Lower leg skin (tissue), 4 donors: ENCODE measurements at regions not wholly inside any gene's neighbourhood (a gene's known extent, or its start where the extent isn't known, plus 50 kb on each side); places are given as distances from the start of the nearest gene placed in this dataset.
"Not testable (repeated sequence)": the region's sequence is repeated elsewhere in the genome, so short reads cannot be mapped to it uniquely, and the experiment has no call there.

Source experiments
- DNase-seq, 2 donors: peaks; one replicate each; pipeline ENCODE4 v3.0.0-alpha.2; 2019; ENCODE audit warnings: low spot score in 2 of 2
- H3K4me3 ChIP-seq: fragments of 200-600 bp; sonication (generic); 2 replicates; pipeline ENCODE4 v1.5.1; 2017; ENCODE audit warnings: mild to moderate bottlenecking, low read depth; ENCODE audit not compliant: poor library complexity, severe bottlenecking
- POLR2A ChIP-seq, 2 donors: fragments of 450-650 bp; IDR thresholded peaks; one replicate each; pipeline ENCODE4 v1.6.1; 2016 to 2017; ENCODE audit warnings: antibody characterized with exemption in 2 of 2, mild to moderate bottlenecking in 1 of 2, moderate library complexity in 1 of 2
- WGBS, 2 donors: methylation state at CpG; one replicate each; pipeline ENCODE4 v1.1.5; 2018; 5-methylcytosine and 5-hydroxymethylcytosine counted together
- intact Hi-C: fragments of 100-400 bp; cut with DNase I; formaldehyde crosslinking; loops from one replicate; pipeline ENCODE4 v1.15.0; 2023; ENCODE audit warnings: low total_unique reads
- TF ChIP-seq, protein P1 (sequence below), 3 donors: fragments of 450-650 bp; IDR thresholded peaks; one replicate each; pipeline ENCODE4 v1.5.1; 2016; ENCODE audit warnings: antibody characterized with exemption in 3 of 3, mild to moderate bottlenecking in 3 of 3, moderate library complexity in 2 of 3

DNA sequence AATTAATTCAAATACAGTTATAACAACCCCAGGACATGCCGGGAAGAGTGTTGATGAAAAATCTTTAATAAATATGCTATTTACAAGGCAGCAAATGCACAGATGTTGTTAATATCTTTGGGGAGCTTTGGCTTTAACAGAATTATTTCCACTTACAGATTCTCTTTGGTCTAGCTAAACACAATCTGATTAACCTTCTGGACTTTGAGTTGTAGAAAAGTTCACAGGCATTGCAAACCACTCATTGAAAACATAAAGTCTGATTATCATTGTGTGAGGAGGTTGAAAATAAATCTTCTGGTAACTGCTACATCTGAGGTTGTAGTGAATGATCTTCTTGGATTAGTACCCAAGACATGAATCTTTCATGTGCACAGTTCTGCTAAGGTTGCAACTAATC lies 255.6 kb downstream of the LHFPL1 start:
- intact Hi-C loops: no loop called here
- no peak overlapping the region for H3K4me3 ChIP-seq
- no peak for DNase-seq
- TF ChIP-seq, protein P1, sequence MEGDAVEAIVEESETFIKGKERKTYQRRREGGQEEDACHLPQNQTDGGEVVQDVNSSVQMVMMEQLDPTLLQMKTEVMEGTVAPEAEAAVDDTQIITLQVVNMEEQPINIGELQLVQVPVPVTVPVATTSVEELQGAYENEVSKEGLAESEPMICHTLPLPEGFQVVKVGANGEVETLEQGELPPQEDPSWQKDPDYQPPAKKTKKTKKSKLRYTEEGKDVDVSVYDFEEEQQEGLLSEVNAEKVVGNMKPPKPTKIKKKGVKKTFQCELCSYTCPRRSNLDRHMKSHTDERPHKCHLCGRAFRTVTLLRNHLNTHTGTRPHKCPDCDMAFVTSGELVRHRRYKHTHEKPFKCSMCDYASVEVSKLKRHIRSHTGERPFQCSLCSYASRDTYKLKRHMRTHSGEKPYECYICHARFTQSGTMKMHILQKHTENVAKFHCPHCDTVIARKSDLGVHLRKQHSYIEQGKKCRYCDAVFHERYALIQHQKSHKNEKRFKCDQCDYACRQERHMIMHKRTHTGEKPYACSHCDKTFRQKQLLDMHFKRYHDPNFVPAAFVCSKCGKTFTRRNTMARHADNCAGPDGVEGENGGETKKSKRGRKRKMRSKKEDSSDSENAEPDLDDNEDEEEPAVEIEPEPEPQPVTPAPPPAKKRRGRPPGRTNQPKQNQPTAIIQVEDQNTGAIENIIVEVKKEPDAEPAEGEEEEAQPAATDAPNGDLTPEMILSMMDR (IDR thresholded peaks at IDR 0.05): no peak
- TF ChIP-seq POLR2A (IDR thresholded peaks at IDR 0.05): no peak
- WGBS, 2 donors: 80 to 87% methylated on average over 1 of the region's 1 CpG

DNA sequence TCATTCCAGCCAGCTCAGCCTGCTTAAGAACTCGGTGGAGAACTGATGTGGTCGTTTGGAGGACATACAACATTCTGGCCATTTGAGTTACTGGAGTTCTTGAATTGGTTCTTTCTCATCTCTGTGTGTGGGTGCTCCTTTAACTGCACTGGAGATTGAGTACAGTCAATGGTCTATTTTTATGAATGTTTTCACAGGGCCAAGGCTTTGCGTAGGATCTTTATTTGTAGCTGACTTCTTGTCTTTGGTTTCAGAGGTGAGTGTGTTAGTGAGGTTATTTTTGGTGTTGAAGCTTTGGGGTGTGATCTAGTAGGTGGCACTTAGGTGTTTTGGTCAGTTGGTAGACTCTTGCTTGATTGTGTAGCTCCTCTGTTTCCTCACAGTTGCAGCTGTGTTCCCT lies 288.4 kb downstream of the LHFPL1 start:
- TF ChIP-seq, protein P1 (IDR thresholded peaks at IDR 0.05): no peak
- no peak for TF ChIP-seq POLR2A (IDR thresholded peaks at IDR 0.05)
- H3K4me3 ChIP-seq: no peak overlapping the region
- WGBS, 2 donors: 52 to 86% methylated on average over 3 of the region's 3 CpGs
- no peak for DNase-seq
- intact Hi-C loops: no loop called here

DNA sequence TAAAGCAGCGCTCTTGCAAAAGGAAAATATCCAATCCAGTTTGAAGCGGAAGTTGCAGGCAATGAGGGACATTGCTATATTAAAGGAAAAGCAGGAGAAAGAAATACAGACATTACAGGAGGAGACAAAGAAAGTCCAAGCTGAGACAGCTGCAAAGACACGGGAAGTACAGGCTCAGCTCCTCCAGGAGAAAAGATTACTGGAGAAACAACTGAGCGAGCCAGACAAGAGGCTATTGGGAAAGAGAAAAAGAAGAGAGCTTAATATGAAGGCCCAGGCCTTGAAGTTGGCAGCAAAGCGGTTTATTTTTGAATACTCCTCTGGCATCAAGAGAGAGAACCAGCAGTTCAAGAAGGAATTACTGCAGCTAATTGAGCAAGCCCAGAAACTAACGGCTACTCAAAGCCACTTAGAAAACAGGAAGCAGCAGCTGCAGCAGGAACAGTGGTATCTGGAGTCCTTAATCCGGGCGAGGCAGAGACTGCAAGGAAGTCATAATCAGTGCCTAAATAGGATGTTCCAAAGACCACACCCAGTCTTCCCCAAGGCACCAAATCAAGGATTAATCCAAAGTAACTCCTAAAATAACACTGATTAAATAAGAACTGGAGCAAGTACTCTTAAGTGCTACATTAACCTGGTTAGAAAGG lies 298.0 kb downstream of the LHFPL1 start:
- DNase-seq, H3K4me3 ChIP-seq, intact Hi-C loops: not testable (repeated sequence)
- 38 to 40% methylated on average over 8 of the region's 8 CpGs for WGBS, 2 donors

DNA sequence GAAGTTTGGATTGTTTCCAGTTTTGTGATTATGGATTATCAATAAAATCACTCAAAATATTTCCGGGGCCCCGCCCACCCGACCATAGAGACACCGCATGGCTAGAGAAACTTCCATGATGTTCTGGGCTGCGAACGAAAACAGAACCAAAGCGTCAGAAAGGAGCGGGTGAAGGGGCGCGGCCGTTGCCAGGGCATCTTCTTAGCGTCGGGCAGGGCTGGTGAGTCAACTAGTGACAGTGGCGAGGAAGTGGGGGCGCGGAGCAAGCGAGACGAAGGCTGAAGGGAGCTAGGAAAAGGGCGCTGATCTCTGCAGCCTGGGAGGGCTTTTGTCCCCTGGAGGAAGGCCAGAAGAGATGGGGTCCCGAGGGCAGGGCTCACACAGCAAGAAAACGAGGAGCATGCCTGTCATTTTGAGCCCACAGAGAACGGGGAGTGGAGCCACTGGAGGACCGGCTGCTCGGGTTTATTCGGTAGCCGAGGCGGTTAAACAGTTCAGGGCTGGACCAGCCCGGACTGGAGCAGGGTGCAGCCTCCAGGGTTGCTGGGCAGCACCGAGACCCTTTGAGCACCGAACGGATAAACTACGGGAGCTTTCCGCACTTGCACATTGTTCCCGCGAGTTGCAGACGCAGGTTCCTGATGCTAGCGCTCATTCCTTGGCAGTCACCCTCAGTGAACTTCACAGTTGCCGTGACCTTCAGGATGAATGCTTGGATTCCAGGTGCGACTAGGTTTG lies 298.1 kb upstream of the TRPC5 start:
- DNase-seq: no peak
- H3K4me3 ChIP-seq: no peak overlapping the region
- 75 to 96% methylated on average over 15 to 37 of the region's 39 CpGs for whole genome bisulfite sequencing, 2 donors
- TF ChIP-seq, protein P1 (IDR thresholded peaks at IDR 0.05): no peak
- no peak for TF ChIP-seq POLR2A (IDR thresholded peaks at IDR 0.05)
- intact Hi-C loops: no loop called here

DNA sequence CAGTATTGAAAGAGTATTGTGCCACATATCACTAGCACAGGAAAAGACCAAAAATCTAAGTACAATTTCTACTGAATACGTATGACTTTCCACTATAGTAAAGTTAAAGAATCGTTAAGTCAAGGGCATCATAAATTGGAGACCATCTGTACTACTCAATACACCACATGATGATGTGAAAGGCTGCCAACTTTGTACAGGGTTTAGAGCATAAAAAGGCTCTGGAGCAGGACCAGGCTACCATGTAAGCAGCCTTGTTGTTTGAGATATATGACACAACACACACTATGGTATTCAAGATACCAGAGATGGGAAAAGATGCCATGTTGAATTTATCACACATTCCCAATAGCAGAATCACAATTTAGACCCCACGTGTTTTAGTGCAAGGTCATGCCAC lies 294.9 kb upstream of the TRPC5 start:
- no peak overlapping the region for H3K4me3 ChIP-seq
- intact Hi-C loops: no loop called here
- DNase-seq: no peak
- WGBS, 2 donors: 73 to 87% methylated on average over 3 of the region's 3 CpGs
- TF ChIP-seq POLR2A (IDR thresholded peaks at IDR 0.05): no peak
- TF ChIP-seq, protein P1 (IDR thresholded peaks at IDR 0.05): no peak

DNA sequence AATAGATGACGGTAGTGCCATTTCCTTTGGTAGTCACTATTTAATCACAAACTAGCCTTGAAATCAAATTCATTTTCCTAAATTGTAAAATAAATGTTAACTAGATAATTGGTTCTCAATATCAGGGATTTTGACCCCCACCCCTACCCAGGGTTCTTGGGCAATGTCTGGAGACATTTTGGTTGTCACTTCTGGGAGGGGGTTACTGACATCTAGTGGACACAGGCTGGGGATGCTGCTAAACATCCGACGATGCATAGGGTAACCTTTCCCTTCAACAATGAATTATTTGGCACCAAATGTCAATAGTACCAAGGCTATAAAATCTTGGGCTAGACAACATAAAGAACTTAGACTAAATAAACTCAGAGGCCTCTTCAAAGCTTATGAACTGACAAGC lies 285.8 kb upstream of the TRPC5 start:
- intact Hi-C loops: no loop called here
- no peak overlapping the region for H3K4me3 ChIP-seq
- 28 to 35% methylated on average over 3 of the region's 3 CpGs for WGBS, 2 donors
- no peak for DNase-seq
- TF ChIP-seq, protein P1 (IDR thresholded peaks at IDR 0.05): no peak
- no peak for TF ChIP-seq POLR2A (IDR thresholded peaks at IDR 0.05)
